Left lung (tissue), 4 donors: ENCODE measurements at regions not wholly inside any gene's neighbourhood (a gene's known extent, or its start where the extent isn't known, plus 50 kb on each side); places are given as distances from the start of the nearest gene placed in this dataset.

Experiments
- ATAC-seq: fragments of 200-7000 bp; cut with Tn5 transposase; one replicate; pipeline ENCODE4 v1.9.1; 2020; ENCODE audit warnings: moderate library complexity
- DNase-seq, 4 donors: peaks; one replicate each; pipeline ENCODE4 v3.0.0-alpha.2; 2013 to 2020
- H3K27ac ChIP-seq, 2 donors: fragments of 200-600 bp; sonication (generic) in 1 of 2; one replicate each; pipeline versions ENCODE4 v1.5.0 to v1.8.0; 2020 to 2021
- H3K27me3 ChIP-seq, 2 donors: fragments of 200-600 bp; sonication (generic) in 1 of 2; one replicate each; pipeline versions ENCODE4 v1.5.0 to v1.8.0; 2020 to 2021
- H3K36me3 ChIP-seq, 2 donors: fragments of 200-600 bp; sonication (generic) in 1 of 2; one replicate each; pipeline versions ENCODE4 v1.5.0 to v1.8.0; 2020 to 2021
- H3K4me1 ChIP-seq, 2 donors: fragments of 200-600 bp; one replicate each; pipeline ENCODE4 v1.8.0; 2021
- H3K4me3 ChIP-seq, 2 donors: fragments of 200-600 bp; sonication (generic) in 1 of 2; one replicate each; pipeline versions ENCODE4 v1.5.0 to v1.8.0; 2020 to 2021; ENCODE audit warnings: mild to moderate bottlenecking in 1 of 2
- H3K9me3 ChIP-seq, 2 donors: fragments of 200-600 bp; sonication (generic) in 1 of 2; one replicate each; pipeline versions ENCODE4 v1.5.0 to v1.8.0; 2020 to 2021
- CTCF ChIP-seq, 2 donors: fragments of 200-600 bp; sonication (generic) in 1 of 2; IDR thresholded peaks; one replicate each; pipeline versions ENCODE4 v1.5.0 to v1.8.0; 2021; ENCODE audit warnings: antibody characterized with exemption in 2 of 2
- intact Hi-C, 2 donors: fragments of 100-400 bp; cut with DNase I; formaldehyde crosslinking; loops; one replicate each; pipeline versions ENCODE4 v1.11.2 to v1.14.2; 2022
- donor health status: DM: no; HTN: yes; CAD: no.
- donor health status: DM: no; HTN: no; CAD: no.

GRCh38 chr5:20556115-20556763, 568.2 kb upstream of the CDH18 start:
- ATAC-seq (no peak), DNase-seq (no peak)
- intact Hi-C loops = no loop called here

GRCh38 chr5:20555034-20555433, 567.0 kb upstream of the CDH18 start:
- H3K36me3 ChIP-seq = no peaks in the 10 kb centered on the region
- ATAC-seq (no peak), DNase-seq (no peak)
- no peaks in the 10 kb centered on the region for H3K27me3 ChIP-seq
- intact Hi-C loops = no loop called here
- no peak overlapping the region for H3K4me3 ChIP-seq
- H3K9me3 ChIP-seq = no peaks in the 10 kb centered on the region
- H3K27ac ChIP-seq = no peak overlapping the region
- no peak for TF ChIP-seq CTCF (IDR thresholded peaks at IDR 0.05)
- H3K4me1 ChIP-seq = no peaks in the 10 kb centered on the region

More at GRCh38 chr5:20556115-20556763, 568.2 kb upstream of the CDH18 start:
- Histone ChIP-seq H3K9me3 (no peaks in the 10 kb centered on the region), H3K4me3 (no peak overlapping the region), H3K27me3 (no peaks in the 10 kb centered on the region), H3K27ac (no peak overlapping the region), H3K4me1 (no peaks in the 10 kb centered on the region), H3K36me3 (no peaks in the 10 kb centered on the region)
- TF ChIP-seq CTCF (IDR thresholded peaks at IDR 0.05) = no peak

DNA sequence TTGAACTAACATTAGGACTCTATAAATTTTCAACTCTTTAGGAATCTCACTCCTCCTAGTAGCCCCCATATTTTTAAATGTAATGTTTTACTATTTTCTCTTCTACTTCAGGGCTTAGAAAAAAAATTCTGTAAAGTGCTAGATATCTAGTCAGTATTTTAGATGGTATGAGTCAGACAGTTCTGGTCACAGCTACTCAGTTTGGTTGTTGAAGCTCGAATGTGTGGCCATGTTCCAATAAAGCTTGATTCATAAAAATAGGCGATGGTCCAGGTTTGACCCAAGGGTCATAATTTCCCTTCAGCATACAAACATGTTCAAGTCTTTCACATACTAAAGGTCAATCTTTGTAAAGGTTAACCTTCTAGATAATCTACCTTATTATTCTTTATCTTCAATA, 566.0 kb upstream of the CDH18 start:
- no peaks in the 10 kb centered on the region for H3K36me3 ChIP-seq
- H3K4me1 ChIP-seq = no peaks in the 10 kb centered on the region
- DNase-seq (no peak), ATAC-seq (no peak)
- H3K9me3 ChIP-seq = no peaks in the 10 kb centered on the region
- no peaks in the 10 kb centered on the region for H3K27me3 ChIP-seq
- no peak for TF ChIP-seq CTCF (IDR thresholded peaks at IDR 0.05)
- intact Hi-C loops = no loop called here
- H3K4me3 ChIP-seq = no peak overlapping the region
- no peak overlapping the region for H3K27ac ChIP-seq

- ATAC-seq = no peak
- DNase-seq = no peak
- no peaks in the 10 kb centered on the region for H3K4me1 ChIP-seq
- no peak overlapping the region for H3K4me3 ChIP-seq
- TF ChIP-seq CTCF (IDR thresholded peaks at IDR 0.05) = no peak
- H3K9me3 ChIP-seq = peaks cover 0 to 2% of the 10 kb centered on the region in 2 donors
- no peaks in the 10 kb centered on the region for H3K27me3 ChIP-seq
- intact Hi-C loops = no loop called here
- no peaks in the 10 kb centered on the region for H3K36me3 ChIP-seq
- H3K27ac ChIP-seq = no peak overlapping the region
Observed at GRCh38 chr5:20537911-20538703, 550.1 kb upstream of the CDH18 start.

DNA sequence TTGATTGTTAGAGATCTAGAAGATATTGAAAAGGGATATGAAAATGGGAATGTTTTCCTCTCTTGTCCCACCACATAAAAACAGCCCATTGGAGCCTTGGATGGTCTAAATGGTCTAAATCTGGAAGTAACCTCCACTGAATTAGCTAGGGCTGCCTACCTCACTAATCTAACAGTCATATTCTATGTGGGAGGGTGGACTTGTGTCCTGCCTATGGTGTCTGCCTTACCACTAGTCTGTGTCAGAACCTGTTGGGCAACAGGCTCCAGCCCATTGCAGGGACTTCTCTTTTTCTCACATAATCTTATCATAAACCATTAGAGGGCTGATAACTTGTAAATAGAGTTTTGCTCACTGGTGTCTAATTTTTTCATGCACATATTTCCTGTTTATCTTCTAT, 548.8 kb upstream of the CDH18 start:
- no peak overlapping the region for H3K4me3 ChIP-seq
- no peak for TF ChIP-seq CTCF (IDR thresholded peaks at IDR 0.05)
- H3K36me3 ChIP-seq = no peaks in the 10 kb centered on the region
- H3K4me1 ChIP-seq = no peaks in the 10 kb centered on the region
- ATAC-seq (no peak), DNase-seq (no peak)
- H3K27me3 ChIP-seq = no peaks in the 10 kb centered on the region
- H3K27ac ChIP-seq = no peak overlapping the region
- peaks cover 0 to 2% of the 10 kb centered on the region in 2 donors for H3K9me3 ChIP-seq
- intact Hi-C loops = no loop called here
